RCC 7860 (cell line): ENCODE measurements at regions not wholly inside any gene's neighbourhood (a gene's known extent, or its start where the extent isn't known, plus 50 kb on each side); places are given as distances from the start of the nearest gene placed in this dataset.
A peak's percentile ranks its signal among the peaks of the same experiment; 100 is the strongest.
"Not testable (repeated sequence)": the region's sequence is repeated elsewhere in the genome, so short reads cannot be mapped to it uniquely, and the experiment has no call there.

Source experiments
- DNase-seq: peaks from one replicate; pipeline ENCODE4 v3.0.0-alpha.2; 2015; ENCODE audit warnings: low spot score
- FAIRE-seq: peaks from 2 replicates; lab custom pipeline; 2012; peaks lifted over from hg19 to GRCh38; lab: Jason Lieb, UNC

- no peak for FAIRE-seq
- DNase-seq: no peak
Measured at GRCh38 chr5:50343715-50344114, 97.4 kb downstream of the EMB start.

- DNase-seq (no peak), FAIRE-seq (no peak)
Measured at GRCh38 chr5:50340757-50341156, 100.3 kb downstream of the EMB start.

GRCh38 chr5:50330633-50331032 is 110.5 kb downstream of the EMB start:
- DNase-seq: not testable (repeated sequence)

GRCh38 chr5:50328193-50328729 is 112.8 kb downstream of the EMB start:
- FAIRE-seq (no peak), DNase-seq (no peak)

More at GRCh38 chr5:50330633-50331032, 110.5 kb downstream of the EMB start:
- not testable (repeated sequence) for FAIRE-seq

- peak; percentile 19 for DNase-seq
- no peak for FAIRE-seq
Measured at GRCh38 chr5:50325237-50325832, 115.8 kb downstream of the EMB start.

- DNase-seq (no peak), FAIRE-seq (no peak)
Measured at GRCh38 chr5:50320131-50320749, 120.8 kb downstream of the EMB start.

GRCh38 chr5:50318220-50318619 is 122.9 kb downstream of the EMB start:
- FAIRE-seq: no peak
- no peak for DNase-seq

GRCh38 chr5:50306488-50306887 is 134.6 kb downstream of the EMB start:
- not testable (repeated sequence) for DNase-seq, FAIRE-seq

- FAIRE-seq: peak; percentile 23
- peak; percentile 61 for DNase-seq
Measured at GRCh38 chr5:50302815-50303490, 138.1 kb downstream of the EMB start.

GRCh38 chr5:50301756-50302155 is 139.3 kb downstream of the EMB start:
- FAIRE-seq: no peak

GRCh38 chr5:50300878-50301277 is 140.2 kb downstream of the EMB start:
- peak; percentile 13 for DNase-seq
- no peak for FAIRE-seq

More at GRCh38 chr5:50301756-50302155, 139.3 kb downstream of the EMB start:
- DNase-seq: no peak

GRCh38 chr5:50299896-50300295 is 141.2 kb downstream of the EMB start:
- FAIRE-seq: no peak
- DNase-seq: no peak

- FAIRE-seq: no peak
- DNase-seq: no peak
Measured at GRCh38 chr5:50292735-50293394, 148.2 kb downstream of the EMB start.

- not testable (repeated sequence) for FAIRE-seq, DNase-seq
Measured at GRCh38 chr5:50280461-50280860, 160.6 kb downstream of the EMB start.
